ENCODE measurements at regions not wholly inside any gene's neighbourhood (a gene's known extent, or its start where the extent isn't known, plus 50 kb on each side); places are given as distances from the start of the nearest gene placed in this dataset.
"Not testable (repeated sequence)": the region's sequence is repeated elsewhere in the genome, so short reads cannot be mapped to it uniquely, and the experiment has no call there.

DNA sequence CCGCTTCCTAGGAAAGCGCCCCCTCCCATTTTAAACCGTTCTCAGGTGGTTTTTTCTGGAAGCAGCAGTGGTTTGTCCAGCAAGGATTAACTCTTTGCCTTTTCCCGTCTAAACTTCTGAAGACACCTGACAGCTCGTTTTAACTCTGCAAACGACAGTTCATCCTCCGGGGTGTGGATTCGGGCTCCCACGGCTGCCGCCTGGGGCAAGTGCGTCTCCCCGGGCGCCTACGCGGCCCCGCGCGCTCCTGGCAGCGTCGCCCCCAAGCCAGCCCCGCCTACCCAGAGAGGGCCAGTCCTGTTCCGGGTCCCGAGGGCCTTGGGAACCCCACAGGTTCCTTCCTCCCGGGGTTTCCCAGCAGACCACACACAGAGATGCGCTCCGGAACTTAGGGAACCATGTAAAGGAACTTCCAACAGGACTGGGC is 54.4 kb downstream of the PRR18 start:
- DNase-seq = no peak

- DNase-seq = peak; percentile 67
Measured at GRCh38 chr6:166253281-166253681, 54.9 kb downstream of the PRR18 start.

DNA sequence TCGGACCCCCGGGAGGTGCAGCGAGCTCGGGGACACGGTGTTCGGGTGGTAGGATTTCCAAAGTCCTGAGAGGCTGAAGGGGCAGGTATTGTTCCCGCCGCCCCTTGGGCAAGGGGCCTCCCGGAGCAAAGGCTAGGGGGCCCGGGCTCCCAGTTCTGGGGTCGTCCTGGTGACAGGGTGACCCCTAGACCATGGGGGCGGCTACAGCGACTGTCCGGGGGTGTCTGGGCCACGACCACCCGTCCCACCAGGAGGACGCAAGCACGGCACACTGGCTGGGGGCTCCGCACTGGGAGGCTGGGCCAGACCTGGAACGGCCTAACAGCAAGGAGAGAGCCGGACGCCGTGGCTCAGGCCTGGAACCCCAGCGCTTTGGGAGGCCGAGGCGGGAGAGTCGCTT is 55.6 kb downstream of the PRR18 start:
- no peak for DNase-seq

- DNase-seq = no peak
Measured at GRCh38 chr6:166251655-166252054, 56.5 kb downstream of the PRR18 start.

DNA sequence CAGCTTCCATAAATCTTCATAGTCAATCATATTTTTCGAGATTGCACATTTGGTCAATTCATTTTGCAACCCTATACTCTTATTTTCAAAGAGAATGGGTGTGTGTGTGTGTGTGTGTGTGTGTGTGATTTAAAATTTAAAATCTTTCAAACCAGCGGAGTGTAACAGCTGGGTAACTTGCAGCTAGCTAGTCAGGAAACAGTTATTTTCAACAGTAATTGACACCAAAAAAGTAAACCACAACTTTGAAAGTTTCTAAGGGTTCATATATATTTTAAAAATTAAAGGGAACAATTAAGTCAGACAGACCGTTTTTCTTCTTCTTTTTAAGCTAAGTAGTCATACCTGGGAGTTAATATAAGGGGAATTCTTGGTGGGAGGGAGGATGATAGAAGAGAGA is 57.0 kb downstream of the PRR18 start:
- DNase-seq = no peak

- DNase-seq = not testable (repeated sequence)
Measured at GRCh38 chr6:166249061-166249785, 59.0 kb downstream of the PRR18 start.

DNA sequence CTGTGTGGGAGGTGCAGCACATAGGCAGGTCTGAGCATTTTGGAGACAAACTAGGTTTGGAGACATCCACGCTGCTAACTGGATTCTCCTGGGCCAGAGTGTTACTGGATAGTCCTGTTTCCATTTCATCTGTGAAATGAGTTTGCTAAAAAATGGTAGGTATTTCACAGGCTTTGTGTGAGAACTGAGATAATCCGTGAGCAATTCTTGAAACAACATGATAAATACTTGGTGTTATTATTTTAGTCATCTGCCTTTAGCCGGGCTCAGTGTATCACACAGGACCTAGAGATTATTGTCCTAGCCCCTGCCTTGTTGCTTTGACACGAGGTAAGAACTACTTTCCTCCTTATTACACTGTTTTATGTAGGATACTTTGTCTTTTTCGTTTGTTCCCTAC is 63.0 kb downstream of the PRR18 start:
- no peak for DNase-seq

- no peak for DNase-seq
Measured at GRCh38 chr6:166244353-166245045, 63.7 kb downstream of the PRR18 start.

- no peak for DNase-seq
Measured at GRCh38 chr6:166242888-166243287, 65.3 kb downstream of the PRR18 start.

- DNase-seq = no peak
Measured at GRCh38 chr6:166241974-166242373, 66.2 kb downstream of the PRR18 start.

DNA sequence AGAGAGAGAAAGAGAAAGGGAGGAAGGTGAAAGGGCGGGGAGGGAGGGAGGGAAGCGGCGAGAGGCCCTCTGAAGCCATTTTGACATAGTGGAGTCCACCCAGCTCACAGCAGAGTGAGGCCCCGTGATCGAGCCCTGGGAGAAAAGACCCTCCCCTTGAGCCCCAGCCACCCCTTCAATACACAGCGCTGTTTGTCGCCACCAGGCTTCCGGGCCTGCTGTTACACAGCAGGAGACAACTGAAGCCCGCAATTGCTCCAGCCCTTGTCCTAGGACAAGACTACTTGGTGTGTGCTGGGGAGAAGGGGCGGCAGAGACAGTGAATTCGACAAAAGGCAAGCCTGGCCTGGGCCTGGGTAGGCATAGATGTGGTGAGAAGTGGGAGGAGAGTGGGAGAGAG is 67.3 kb downstream of the PRR18 start:
- no peak for DNase-seq

- DNase-seq = no peak
Measured at GRCh38 chr6:166237617-166238016, 70.0 kb upstream of the TBXT start.

DNA sequence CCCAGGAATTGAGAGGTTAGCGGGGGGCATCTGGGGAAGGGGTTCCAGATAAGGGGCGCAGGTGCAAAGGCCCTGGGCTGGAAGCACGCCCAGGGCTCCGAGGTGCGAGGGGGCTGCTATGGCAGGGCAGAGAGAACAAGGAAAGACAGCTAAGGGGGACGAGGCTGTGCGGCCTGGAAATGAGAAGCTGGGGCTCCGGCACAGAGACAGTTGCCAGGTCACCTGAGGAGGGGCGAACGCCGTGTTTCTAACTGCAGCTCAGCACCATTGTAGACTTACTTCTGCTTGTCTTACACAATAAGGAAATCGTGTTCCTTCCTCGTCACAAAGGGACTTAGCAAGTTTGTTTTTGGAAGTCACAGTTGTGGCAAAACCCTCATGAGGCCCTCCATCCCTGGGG is 68.9 kb upstream of the TBXT start:
- DNase-seq = no peak

DNA sequence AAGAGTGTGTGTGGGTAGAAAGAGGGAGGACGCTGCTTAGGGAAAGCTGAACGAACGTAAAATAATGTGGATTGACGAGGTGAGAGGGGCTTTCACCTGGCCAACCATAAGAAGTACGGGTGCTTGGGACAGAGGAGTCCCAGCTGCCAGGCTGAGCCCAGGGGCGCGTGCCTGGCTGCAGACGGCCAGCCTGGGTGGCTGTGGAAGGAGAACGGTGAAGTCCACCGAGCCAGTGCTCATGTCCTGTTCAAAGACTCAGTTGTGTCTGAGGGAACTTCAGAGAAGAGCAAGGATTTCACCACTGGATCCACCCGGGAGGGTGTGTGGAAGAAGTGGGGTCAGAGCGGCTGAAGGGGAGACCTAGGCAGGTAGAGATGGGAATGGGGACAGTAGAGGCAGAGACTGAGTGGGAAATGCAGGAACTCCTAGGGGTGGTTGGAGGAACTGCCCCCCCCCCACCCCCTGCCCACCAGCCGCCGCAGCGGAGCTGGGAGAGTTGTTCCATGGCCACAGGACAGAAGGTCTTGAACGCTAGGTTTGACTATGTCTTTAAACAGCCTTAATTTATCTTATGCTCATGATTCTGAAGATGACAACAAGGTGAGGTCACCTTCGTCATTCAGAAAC is 68.1 kb upstream of the TBXT start:
- DNase-seq = no peak

- not testable (repeated sequence) for DNase-seq
Measured at GRCh38 chr6:166231181-166231580, 63.5 kb upstream of the TBXT start.

- DNase-seq = no peak
Measured at GRCh38 chr6:166228839-166229528, 61.3 kb upstream of the TBXT start.

DNA sequence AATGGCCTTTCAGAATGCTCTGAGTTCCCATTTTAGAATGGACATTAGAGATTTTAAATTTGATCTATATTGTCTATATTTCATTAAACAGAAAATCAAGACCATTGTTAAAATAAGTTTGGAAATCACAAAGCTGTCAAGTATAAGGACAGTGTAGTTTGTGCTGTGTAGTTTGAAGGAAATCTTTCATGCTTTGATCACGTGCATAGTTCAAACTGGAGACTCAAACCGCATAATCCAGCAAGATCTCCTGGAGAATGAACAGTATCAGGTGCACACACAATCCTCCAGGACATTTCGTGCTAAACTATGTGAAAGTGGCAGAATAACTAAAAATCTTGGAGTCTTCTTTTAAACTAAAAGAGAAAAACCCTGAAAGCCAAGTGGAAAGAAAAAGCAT is 60.8 kb upstream of the TBXT start:
- DNase-seq = no peak

- DNase-seq = no peak
Measured at GRCh38 chr6:166223079-166223478, 55.4 kb upstream of the TBXT start.

DNA sequence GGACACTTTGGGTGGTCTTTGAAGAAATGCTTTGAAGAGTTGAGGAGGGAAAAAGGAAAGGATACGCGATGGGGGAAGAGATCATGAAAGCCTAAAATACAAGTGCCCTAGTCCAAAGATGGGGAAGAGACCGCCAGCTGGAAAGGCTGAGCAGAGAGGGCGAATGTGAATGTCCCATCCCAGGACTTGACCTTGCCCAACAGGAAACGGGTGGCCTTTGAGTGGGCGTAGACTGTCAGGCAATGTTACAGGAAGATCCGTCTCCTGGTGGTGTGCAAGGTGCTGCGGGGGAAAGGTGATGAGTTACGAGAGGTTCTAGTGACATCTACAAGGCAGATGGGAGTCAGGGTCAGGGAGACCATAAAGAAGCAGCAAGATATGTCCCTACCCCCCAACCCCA is 55.0 kb upstream of the TBXT start:
- DNase-seq = no peak

DNA sequence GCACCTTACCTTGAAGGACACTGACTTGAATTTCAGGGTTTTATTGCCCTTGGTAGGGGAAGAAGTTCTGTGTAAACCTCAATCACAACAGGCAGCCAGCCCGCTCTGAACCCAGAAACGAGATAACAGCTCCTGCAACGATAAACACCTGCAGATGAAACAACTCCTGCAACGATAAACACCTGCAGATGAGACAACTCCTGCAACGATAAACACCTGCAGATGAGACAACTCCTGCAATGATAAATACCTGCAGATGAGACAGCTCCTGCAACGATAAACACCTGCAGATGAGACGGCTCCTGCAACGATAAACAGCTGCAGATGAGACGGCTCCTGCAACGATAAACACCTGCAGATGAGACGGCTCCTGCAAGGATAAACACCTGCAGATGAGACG is 54.0 kb upstream of the TBXT start:
- DNase-seq = no peak

DNA sequence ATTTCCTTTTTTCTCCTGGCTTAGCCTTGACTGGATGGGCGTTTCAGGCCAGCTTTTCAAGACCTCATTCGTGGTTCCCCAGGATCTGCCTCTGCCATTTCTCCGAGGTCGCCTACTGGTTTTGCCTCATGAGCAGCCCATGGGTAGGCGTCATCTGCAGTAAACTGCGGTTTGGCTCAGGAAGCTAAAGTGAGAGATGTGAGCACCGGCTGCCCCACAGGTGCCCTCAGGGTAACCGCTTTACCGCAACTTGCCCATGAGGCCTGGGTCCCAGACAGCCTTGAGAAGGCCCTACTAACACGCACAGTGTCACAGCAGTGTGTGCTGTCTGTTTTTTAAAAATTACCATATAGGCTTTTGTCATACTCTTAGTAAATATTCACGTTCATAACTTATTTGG is 53.4 kb upstream of the TBXT start:
- no peak for DNase-seq

Measured in NCI-H146 (cell line).